ENCODE measurements at regions not wholly inside any gene's neighbourhood (a gene's known extent, or its start where the extent isn't known, plus 50 kb on each side); places are given as distances from the start of the nearest gene placed in this dataset.

DNA sequence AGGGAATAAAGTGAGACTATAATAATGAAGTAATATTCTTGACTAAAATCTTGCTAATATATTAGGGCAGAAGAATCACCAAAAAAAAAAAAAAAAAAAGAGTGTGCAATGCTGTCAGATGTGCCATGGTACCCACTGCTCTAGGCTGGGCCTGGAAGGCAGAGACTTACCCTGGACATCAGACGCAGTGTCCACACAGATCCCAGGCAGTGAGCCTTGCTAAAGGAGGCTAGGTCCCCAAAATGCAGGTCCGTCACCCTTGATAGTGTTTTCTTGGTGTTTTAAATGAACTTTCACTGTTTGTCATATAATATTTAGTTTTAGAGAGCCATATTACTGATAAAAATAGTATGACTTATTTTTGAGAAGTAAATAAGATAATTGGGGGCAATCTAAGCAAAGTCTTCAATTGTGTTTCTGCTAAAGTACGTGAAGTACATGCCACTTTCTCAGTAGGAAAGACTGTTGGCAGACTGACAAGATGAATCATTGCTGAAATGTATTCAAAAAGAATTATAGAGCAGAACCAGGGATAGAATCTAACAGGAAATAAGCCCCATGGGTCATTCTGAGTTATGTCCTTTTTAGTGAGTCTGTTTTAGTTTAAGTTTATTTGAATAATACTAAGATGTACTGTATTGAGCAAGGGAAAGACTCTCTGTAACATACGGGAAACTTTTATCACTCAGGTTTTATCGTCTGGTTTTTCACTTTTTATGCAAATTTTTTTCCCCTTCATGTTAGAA lies 74.6 kb upstream of the PDC start:
- TF ChIP-seq EZH2phosphoT487 (IDR thresholded peaks at IDR 0.05; ENCODE audit: insufficient read depth, low read depth) (no peak), EZH2 (IDR thresholded peaks at IDR 0.05; ENCODE audit: insufficient read depth, poor library complexity, severe bottlenecking) (no peak)

All from GM23248 (cell line).